ENCODE measurements at regions not wholly inside any gene's neighbourhood (a gene's known extent, or its start where the extent isn't known, plus 50 kb on each side); places are given as distances from the start of the nearest gene placed in this dataset.
"Not testable (repeated sequence)": the region's sequence is repeated elsewhere in the genome, so short reads cannot be mapped to it uniquely, and the experiment has no call there.

- in situ Hi-C loops (cut with HindIII; ENCODE audit: low sequenced_read_pairs): no loop called here
Measured at GRCh38 chr7:77484785-77485184, 52.3 kb upstream of the PTPN12 start.

GRCh38 chr7:77482015-77482414, 55.1 kb upstream of the PTPN12 start:
- in situ Hi-C loops (cut with HindIII; ENCODE audit: low sequenced_read_pairs): no loop called here

- in situ Hi-C loops (cut with HindIII; ENCODE audit: low sequenced_read_pairs): no loop called here
Measured at GRCh38 chr7:77481615-77482014, 55.5 kb upstream of the PTPN12 start.

DNA sequence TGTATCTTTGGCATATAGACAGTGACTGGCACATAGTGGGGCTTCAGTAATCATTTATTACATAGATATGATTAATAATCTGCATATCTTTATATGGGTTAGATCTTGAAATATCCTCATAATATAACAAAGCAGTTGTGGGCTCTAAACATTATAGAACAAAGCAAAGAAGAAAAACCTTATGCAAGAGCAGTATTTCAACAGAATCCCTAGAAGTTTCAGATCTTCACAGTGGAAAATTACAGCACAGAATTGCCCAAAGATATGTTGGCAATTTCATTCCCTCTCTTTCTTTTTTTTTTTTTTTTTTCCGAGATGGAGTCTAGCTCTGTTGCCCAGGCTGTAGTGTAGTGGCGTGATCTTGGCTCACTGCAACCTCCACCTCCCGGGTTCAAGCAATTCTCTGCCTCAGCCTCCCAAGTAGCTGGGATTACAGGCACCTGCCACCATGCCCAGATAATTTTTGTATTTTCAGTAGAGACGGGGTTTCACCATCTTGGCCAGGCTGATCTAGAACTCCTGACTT, 56.9 kb upstream of the PTPN12 start:
- in situ Hi-C loops (cut with HindIII; ENCODE audit: low sequenced_read_pairs): not testable (repeated sequence)

- in situ Hi-C loops (cut with HindIII; ENCODE audit: low sequenced_read_pairs): no loop called here
Measured at GRCh38 chr7:77479536-77480088, 57.5 kb upstream of the PTPN12 start.

- in situ Hi-C loops (cut with HindIII; ENCODE audit: low sequenced_read_pairs): no loop called here
Measured at GRCh38 chr7:77476871-77477270, 60.2 kb upstream of the PTPN12 start.

DNA sequence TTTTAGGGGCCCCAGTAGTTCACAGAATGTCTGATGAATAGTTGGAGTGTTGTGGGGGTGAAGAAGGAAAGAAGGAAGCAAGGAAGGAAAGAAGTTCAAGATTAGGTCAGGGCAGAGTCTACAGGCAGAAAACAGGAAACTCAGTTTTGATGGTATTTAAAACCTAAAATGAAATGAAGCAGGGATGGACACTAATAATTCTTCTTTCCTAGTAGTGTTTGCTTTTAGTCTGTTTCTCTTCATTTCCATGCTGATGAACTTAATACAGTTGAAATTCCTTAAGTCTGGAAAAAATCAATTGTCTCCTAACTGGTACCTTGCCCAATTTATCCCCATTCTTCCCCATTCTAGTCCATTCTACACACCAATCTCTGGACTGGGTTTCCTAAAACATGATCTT, 59.0 kb upstream of the GSAP start:
- in situ Hi-C loops (cut with HindIII; ENCODE audit: low sequenced_read_pairs): no loop called here

- in situ Hi-C loops (cut with HindIII; ENCODE audit: low sequenced_read_pairs): loop anchor here (25.0 kb wide), 1 partner anchor 112 kb away; no protein-coding TSS in a partner anchor
Measured at GRCh38 chr7:77474756-77475155, 58.6 kb upstream of the GSAP start.

DNA sequence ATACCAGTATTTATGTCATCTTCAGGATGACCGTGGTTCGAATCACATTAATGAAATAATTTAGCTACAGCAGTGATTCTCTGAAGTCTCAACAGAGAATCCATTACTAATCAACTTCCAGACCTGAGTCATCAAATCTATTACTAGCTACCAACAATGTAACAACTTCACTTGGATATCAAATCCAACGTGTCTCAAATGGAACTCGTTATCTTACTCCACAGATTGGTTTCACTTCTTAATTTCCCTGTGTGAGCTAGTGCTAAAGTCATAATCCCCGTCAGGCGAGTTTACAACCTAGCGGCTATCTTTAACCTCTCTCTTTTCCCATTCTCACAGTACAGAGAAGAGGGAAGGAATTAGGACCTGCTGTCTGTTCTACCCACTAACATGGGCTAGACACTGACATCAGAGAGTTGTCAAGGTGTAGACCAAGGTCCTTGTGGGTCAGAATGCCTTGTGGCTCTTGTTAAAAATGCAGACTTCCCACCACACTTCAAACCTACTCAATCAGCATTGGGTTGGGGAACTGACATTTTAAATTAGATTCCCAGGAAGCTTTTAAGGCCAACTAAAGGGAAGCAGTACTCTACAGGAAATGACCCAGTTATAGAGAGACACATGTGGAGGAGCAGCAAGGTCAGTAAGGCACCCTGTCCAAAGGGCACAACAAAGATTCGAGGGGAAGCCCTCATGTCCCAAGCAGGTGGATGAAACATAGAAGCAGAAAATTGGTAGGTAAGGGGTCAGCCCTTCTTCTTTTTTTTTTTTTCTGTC, 57.3 kb upstream of the GSAP start:
- in situ Hi-C loops (cut with HindIII; ENCODE audit: low sequenced_read_pairs): loop anchor here (25.0 kb wide), 1 partner anchor 111 kb away; no protein-coding TSS in a partner anchor

DNA sequence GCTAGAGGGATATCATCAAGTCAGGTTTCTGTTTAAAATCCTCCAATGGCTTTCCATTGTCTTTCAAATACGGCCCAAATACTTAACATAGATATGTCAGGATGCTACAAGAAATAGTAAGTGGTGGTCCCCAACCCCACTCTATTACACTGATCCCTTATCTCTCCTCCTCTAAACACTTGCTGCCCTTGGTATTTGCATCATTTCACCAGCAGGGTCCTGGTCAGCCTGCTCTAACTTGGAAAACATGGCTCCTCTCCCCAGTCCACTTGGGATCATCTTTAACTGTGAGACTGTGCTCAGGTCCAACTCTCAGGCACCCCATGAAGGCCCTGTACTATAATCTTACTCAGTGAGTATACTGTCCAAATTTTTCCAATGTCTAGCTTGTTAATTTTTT, 53.8 kb upstream of the GSAP start:
- in situ Hi-C loops (cut with HindIII; ENCODE audit: low sequenced_read_pairs): loop anchor here (25.0 kb wide), 1 partner anchor 108 kb away; no protein-coding TSS in a partner anchor

GRCh38 chr7:77467408-77467807, 51.3 kb upstream of the GSAP start:
- in situ Hi-C loops (cut with HindIII; ENCODE audit: low sequenced_read_pairs): loop anchor here (25.0 kb wide), 1 partner anchor 105 kb away; no protein-coding TSS in a partner anchor

DNA sequence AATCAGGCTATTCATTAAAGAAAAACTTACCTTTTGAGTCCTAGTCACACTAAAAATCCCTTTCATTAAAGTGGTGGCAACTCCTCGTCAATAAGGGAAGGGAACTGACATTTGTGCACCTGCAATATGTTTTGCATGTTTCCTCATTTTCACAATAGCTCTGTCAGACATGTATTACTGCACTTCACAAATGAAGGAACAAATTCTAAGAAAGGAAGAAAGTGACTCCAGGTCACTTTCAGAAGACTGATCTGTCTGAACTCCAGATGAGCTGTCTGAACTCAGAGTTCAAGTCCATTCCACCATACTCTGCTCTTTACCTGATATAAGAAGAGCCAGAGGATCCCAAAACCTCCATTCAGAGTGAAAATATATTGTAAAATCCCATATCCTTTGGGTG, 50.3 kb upstream of the GSAP start:
- in situ Hi-C loops (cut with HindIII; ENCODE audit: low sequenced_read_pairs): loop anchor here (25.0 kb wide), 1 partner anchor 104 kb away; no protein-coding TSS in a partner anchor
